ENCODE measurements at regions not wholly inside any gene's neighbourhood (a gene's known extent, or its start where the extent isn't known, plus 50 kb on each side); places are given as distances from the start of the nearest gene placed in this dataset.
A peak's percentile ranks its signal among the peaks of the same experiment; 100 is the strongest.

DNA sequence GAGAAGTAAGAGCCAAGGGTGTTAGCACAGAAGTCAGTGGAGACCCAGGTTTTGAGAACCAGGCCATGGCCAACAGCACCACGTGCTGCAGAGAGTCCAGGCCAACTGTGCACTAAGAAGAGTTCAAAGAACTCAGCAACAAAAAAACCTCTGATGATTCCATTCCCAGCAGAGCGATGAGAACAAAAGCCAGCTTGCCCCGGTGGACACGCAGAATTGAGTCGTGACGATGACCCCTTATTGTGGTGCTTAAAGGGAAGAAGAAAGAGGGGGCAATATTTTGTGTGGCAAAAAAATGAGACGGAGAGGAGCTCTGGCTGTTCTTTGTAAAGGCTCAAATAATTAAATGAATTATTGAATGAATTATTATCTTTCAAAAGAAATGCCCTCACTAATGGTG, 468.3 kb upstream of the AUTS2 start:
- H3K9ac ChIP-seq (ENCODE audit: low read depth, low read length), result no peak overlapping the region
- no peaks in the 10 kb centered on the region for H3K4me1 ChIP-seq (ENCODE audit: insufficient read depth, low read length)
- no peak overlapping the region for H3K4me2 ChIP-seq (ENCODE audit: insufficient read depth, low read length)
- no peaks in the 10 kb centered on the region for H3K27me3 ChIP-seq (ENCODE audit: insufficient read depth, low read length, poor library complexity)
- H2AFZ ChIP-seq (ENCODE audit: low read depth, low read length), result no peak overlapping the region
- H3K27ac ChIP-seq (ENCODE audit: low read length), result no peak overlapping the region
- no peak overlapping the region for H3K4me3 ChIP-seq (ENCODE audit: low read depth in 1 of 2, low read length in 2 of 2)
- H4K20me1 ChIP-seq (ENCODE audit: insufficient read depth, low read length), result no peaks in the 10 kb centered on the region
- no peaks in the 10 kb centered on the region for H3K9me3 ChIP-seq (ENCODE audit: insufficient read depth, low read length, severe bottlenecking)
- H3K36me3 ChIP-seq (ENCODE audit: insufficient read depth, low read length), result no peaks in the 10 kb centered on the region
- TF ChIP-seq CTCF (IDR thresholded peaks at IDR 0.05; ENCODE audit: borderline replicate concordance, extremely low read depth, low read length, poor library complexity, severe bottlenecking) (no peak), EZH2 (IDR thresholded peaks at IDR 0.05; ENCODE audit: borderline replicate concordance, low read depth, low read length, severe bottlenecking) (no peak)
- no peaks in the 10 kb centered on the region for H3K79me2 ChIP-seq (ENCODE audit: insufficient read depth, low read length)
- ATAC-seq (ENCODE audit: insufficient read depth, low read depth) (no peak), DNase-seq (no peak)

- TF ChIP-seq EZH2 (IDR thresholded peaks at IDR 0.05; ENCODE audit: borderline replicate concordance, low read depth, low read length, severe bottlenecking) (no peak), CTCF (IDR thresholded peaks at IDR 0.05; ENCODE audit: borderline replicate concordance, extremely low read depth, low read length, poor library complexity, severe bottlenecking) (no peak)
- no peaks in the 10 kb centered on the region for H3K27me3 ChIP-seq (ENCODE audit: insufficient read depth, low read length, poor library complexity)
- H3K9ac ChIP-seq (ENCODE audit: low read depth, low read length), result no peak overlapping the region
- DNase-seq, result peak; percentile 4
- no peaks in the 10 kb centered on the region for H3K4me1 ChIP-seq (ENCODE audit: insufficient read depth, low read length)
- no peaks in the 10 kb centered on the region for H3K79me2 ChIP-seq (ENCODE audit: insufficient read depth, low read length)
- no peak overlapping the region for H3K27ac ChIP-seq (ENCODE audit: low read length)
- H3K4me3 ChIP-seq (ENCODE audit: low read depth in 1 of 2, low read length in 2 of 2), result no peak overlapping the region
- no peaks in the 10 kb centered on the region for H4K20me1 ChIP-seq (ENCODE audit: insufficient read depth, low read length)
- H2AFZ ChIP-seq (ENCODE audit: low read depth, low read length), result no peak overlapping the region
- H3K36me3 ChIP-seq (ENCODE audit: insufficient read depth, low read length), result no peaks in the 10 kb centered on the region
- no peaks in the 10 kb centered on the region for H3K9me3 ChIP-seq (ENCODE audit: insufficient read depth, low read length, severe bottlenecking)
- ATAC-seq (ENCODE audit: insufficient read depth, low read depth), result no peak
- no peak overlapping the region for H3K4me2 ChIP-seq (ENCODE audit: insufficient read depth, low read length)
These were observed 467.9 kb upstream of the AUTS2 start for GRCh38 chr7:69130396-69130795.

GRCh38 chr7:69134316-69134715, 464.0 kb upstream of the AUTS2 start:
- H3K9ac ChIP-seq (ENCODE audit: low read depth, low read length), result no peak overlapping the region
- peaks cover 15% of the 10 kb centered on the region for H3K9me3 ChIP-seq (ENCODE audit: insufficient read depth, low read length, severe bottlenecking)
- ATAC-seq (ENCODE audit: insufficient read depth, low read depth), result no peak
- TF ChIP-seq EZH2 (IDR thresholded peaks at IDR 0.05; ENCODE audit: borderline replicate concordance, low read depth, low read length, severe bottlenecking) (no peak), CTCF (IDR thresholded peaks at IDR 0.05; ENCODE audit: borderline replicate concordance, extremely low read depth, low read length, poor library complexity, severe bottlenecking) (no peak)
- no peaks in the 10 kb centered on the region for H3K27me3 ChIP-seq (ENCODE audit: insufficient read depth, low read length, poor library complexity)
- H4K20me1 ChIP-seq (ENCODE audit: insufficient read depth, low read length), result no peaks in the 10 kb centered on the region
- H3K4me1 ChIP-seq (ENCODE audit: insufficient read depth, low read length), result no peaks in the 10 kb centered on the region
- H3K27ac ChIP-seq (ENCODE audit: low read length), result no peak overlapping the region
- no peak overlapping the region for H3K4me2 ChIP-seq (ENCODE audit: insufficient read depth, low read length)
- H3K4me3 ChIP-seq (ENCODE audit: low read depth in 1 of 2, low read length in 2 of 2), result no peak overlapping the region
- H3K79me2 ChIP-seq (ENCODE audit: insufficient read depth, low read length), result no peaks in the 10 kb centered on the region
- no peak overlapping the region for H2AFZ ChIP-seq (ENCODE audit: low read depth, low read length)
- no peaks in the 10 kb centered on the region for H3K36me3 ChIP-seq (ENCODE audit: insufficient read depth, low read length)
- DNase-seq, result no peak

GRCh38 chr7:69147631-69148030, 450.6 kb upstream of the AUTS2 start:
- H3K79me2 ChIP-seq (ENCODE audit: insufficient read depth, low read length), result no peaks in the 10 kb centered on the region
- DNase-seq, result no peak
- no peak overlapping the region for H3K4me3 ChIP-seq (ENCODE audit: low read depth in 1 of 2, low read length in 2 of 2)
- no peaks in the 10 kb centered on the region for H4K20me1 ChIP-seq (ENCODE audit: insufficient read depth, low read length)
- no peak overlapping the region for H2AFZ ChIP-seq (ENCODE audit: low read depth, low read length)
- peaks cover 2% of the 10 kb centered on the region for H3K27me3 ChIP-seq (ENCODE audit: insufficient read depth, low read length, poor library complexity)
- no peak overlapping the region for H3K27ac ChIP-seq (ENCODE audit: low read length)
- H3K9me3 ChIP-seq (ENCODE audit: insufficient read depth, low read length, severe bottlenecking), result peaks cover 11% of the 10 kb centered on the region
- H3K4me2 ChIP-seq (ENCODE audit: insufficient read depth, low read length), result no peak overlapping the region
- TF ChIP-seq CTCF (IDR thresholded peaks at IDR 0.05; ENCODE audit: borderline replicate concordance, extremely low read depth, low read length, poor library complexity, severe bottlenecking), result no peak
- TF ChIP-seq EZH2 (IDR thresholded peaks at IDR 0.05; ENCODE audit: borderline replicate concordance, low read depth, low read length, severe bottlenecking), result no peak
- ATAC-seq (ENCODE audit: insufficient read depth, low read depth), result no peak
- H3K4me1 ChIP-seq (ENCODE audit: insufficient read depth, low read length), result no peaks in the 10 kb centered on the region
- H3K36me3 ChIP-seq (ENCODE audit: insufficient read depth, low read length), result no peaks in the 10 kb centered on the region
- H3K9ac ChIP-seq (ENCODE audit: low read depth, low read length), result no peak overlapping the region

All from DND-41 (cell line).